ENCODE measurements at regions not wholly inside any gene's neighbourhood (a gene's known extent, or its start where the extent isn't known, plus 50 kb on each side); places are given as distances from the start of the nearest gene placed in this dataset.
"Not testable (repeated sequence)": the region's sequence is repeated elsewhere in the genome, so short reads cannot be mapped to it uniquely, and the experiment has no call there.

- Mint-ChIP-seq H3K4me3 (no peak overlapping the region), H3K27me3 (peaks cover 9 to 16% of the 10 kb centered on the region in 2 donors), H3K36me3 (peaks cover 0 to 2% of the 10 kb centered on the region in 2 donors), H3K4me1 (no peaks in the 10 kb centered on the region), H3K27ac (no peak overlapping the region), H3K9me3 (no peaks in the 10 kb centered on the region)
- DNase-seq (no peak), ATAC-seq (replicated peaks) (no peak)
Measured at GRCh38 chr2:118755384-118755783, 92.1 kb downstream of the EN1 start.

GRCh38 chr2:118752762-118753429, 94.6 kb downstream of the EN1 start:
- peaks cover 0 to 2% of the 10 kb centered on the region in 2 donors for H3K36me3 Mint-ChIP-seq
- no peaks in the 10 kb centered on the region for H3K4me1 Mint-ChIP-seq
- H3K4me3 Mint-ChIP-seq: no peak overlapping the region
- peaks cover 0 to 11% of the 10 kb centered on the region in 2 donors for H3K27me3 Mint-ChIP-seq
- H3K9me3 Mint-ChIP-seq: peaks cover 0 to 3% of the 10 kb centered on the region in 2 donors
- DNase-seq (no peak), ATAC-seq (replicated peaks) (no peak)
- no peak overlapping the region for H3K27ac Mint-ChIP-seq

GRCh38 chr2:118750959-118751565, 96.4 kb downstream of the EN1 start:
- H3K4me1 Mint-ChIP-seq: no peaks in the 10 kb centered on the region
- DNase-seq (no peak), ATAC-seq (replicated peaks) (no peak)

GRCh38 chr2:118748245-118748885, 99.1 kb downstream of the EN1 start:
- no peak for DNase-seq
- Mint-ChIP-seq H3K4me3 (no peak overlapping the region), H3K27ac (no peak overlapping the region), H3K4me1 (no peaks in the 10 kb centered on the region), H3K9me3 (peaks cover 8 to 26% of the 10 kb centered on the region in 2 donors), H3K27me3 (peaks cover 0 to 11% of the 10 kb centered on the region in 2 donors), H3K36me3 (peaks cover 6% of the 10 kb centered on the region in 2 donors)
- no peak for ATAC-seq (replicated peaks)

More at GRCh38 chr2:118750959-118751565, 96.4 kb downstream of the EN1 start:
- Mint-ChIP-seq H3K27ac (no peak overlapping the region), H3K36me3 (peaks cover 0 to 2% of the 10 kb centered on the region in 2 donors), H3K9me3 (peaks cover 0 to 7% of the 10 kb centered on the region in 2 donors), H3K27me3 (peaks cover 0 to 11% of the 10 kb centered on the region in 2 donors), H3K4me3 (no peak overlapping the region)

- ATAC-seq (replicated peaks): no peak
- Mint-ChIP-seq H3K27ac (no peak overlapping the region), H3K27me3 (peaks cover 0 to 10% of the 10 kb centered on the region in 2 donors), H3K9me3 (peaks cover 8 to 26% of the 10 kb centered on the region in 2 donors), H3K4me3 (no peak overlapping the region), H3K4me1 (no peaks in the 10 kb centered on the region), H3K36me3 (peaks cover 4 to 6% of the 10 kb centered on the region in 2 donors)
- no peak for DNase-seq
Measured at GRCh38 chr2:118747637-118748036, 99.8 kb downstream of the EN1 start.

- H3K4me3 Mint-ChIP-seq: no peak overlapping the region
- no peak for DNase-seq
- peaks cover 8 to 26% of the 10 kb centered on the region in 2 donors for H3K9me3 Mint-ChIP-seq
- ATAC-seq (replicated peaks): no peak
- H3K27ac Mint-ChIP-seq: no peak overlapping the region
- H3K36me3 Mint-ChIP-seq: peaks cover 4 to 6% of the 10 kb centered on the region in 2 donors
- H3K4me1 Mint-ChIP-seq: no peaks in the 10 kb centered on the region
- H3K27me3 Mint-ChIP-seq: peaks cover 0 to 6% of the 10 kb centered on the region in 2 donors
Measured at GRCh38 chr2:118747066-118747465, 100.4 kb downstream of the EN1 start.

- not testable (repeated sequence) for H3K36me3 Mint-ChIP-seq; H3K27me3 Mint-ChIP-seq; H3K4me1 Mint-ChIP-seq; ATAC-seq (replicated peaks); H3K4me3 Mint-ChIP-seq; H3K27ac Mint-ChIP-seq; DNase-seq
- H3K9me3 Mint-ChIP-seq: peaks cover 8 to 26% of the 10 kb centered on the region in 2 donors
Measured at GRCh38 chr2:118744682-118745181, 102.7 kb downstream of the EN1 start.

GRCh38 chr2:118738524-118739308, 108.7 kb downstream of the EN1 start:
- Mint-ChIP-seq H3K27ac (no peak overlapping the region), H3K27me3 (peaks cover 0 to 3% of the 10 kb centered on the region in 2 donors), H3K9me3 (peaks cover 0 to 2% of the 10 kb centered on the region in 2 donors), H3K4me3 (no peak overlapping the region), H3K36me3 (no peaks in the 10 kb centered on the region), H3K4me1 (no peaks in the 10 kb centered on the region)
- ATAC-seq (replicated peaks) (no peak), DNase-seq (no peak)

- Mint-ChIP-seq H3K4me1 (no peaks in the 10 kb centered on the region), H3K27ac (no peak overlapping the region), H3K4me3 (no peak overlapping the region), H3K36me3 (no peaks in the 10 kb centered on the region), H3K27me3 (peaks cover 0 to 3% of the 10 kb centered on the region in 2 donors), H3K9me3 (no peaks in the 10 kb centered on the region)
- no peak for ATAC-seq (replicated peaks)
- no peak for DNase-seq
Measured at GRCh38 chr2:118738106-118738505, 109.3 kb downstream of the EN1 start.

- no peak for DNase-seq
Measured at GRCh38 chr2:118737684-118738083, 109.8 kb downstream of the EN1 start.

GRCh38 chr2:118732432-118732831, 115.0 kb downstream of the EN1 start:
- H3K4me1 Mint-ChIP-seq: no peaks in the 10 kb centered on the region
- H3K36me3 Mint-ChIP-seq: no peaks in the 10 kb centered on the region
- no peak overlapping the region for H3K27ac Mint-ChIP-seq
- H3K9me3 Mint-ChIP-seq: peaks cover 4 to 6% of the 10 kb centered on the region in 2 donors
- no peak for ATAC-seq (replicated peaks)
- H3K27me3 Mint-ChIP-seq: peaks cover 0 to 6% of the 10 kb centered on the region in 2 donors
- no peak overlapping the region for H3K4me3 Mint-ChIP-seq
- no peak for DNase-seq

More at GRCh38 chr2:118737684-118738083, 109.8 kb downstream of the EN1 start:
- Mint-ChIP-seq H3K27ac (no peak overlapping the region), H3K4me3 (no peak overlapping the region), H3K27me3 (peaks cover 0 to 3% of the 10 kb centered on the region in 2 donors), H3K9me3 (no peaks in the 10 kb centered on the region), H3K36me3 (no peaks in the 10 kb centered on the region), H3K4me1 (no peaks in the 10 kb centered on the region)
- ATAC-seq (replicated peaks): no peak

- ATAC-seq (replicated peaks) (no peak), DNase-seq (no peak)
- Mint-ChIP-seq H3K36me3 (no peaks in the 10 kb centered on the region), H3K27ac (no peak overlapping the region), H3K4me3 (no peak overlapping the region), H3K4me1 (no peaks in the 10 kb centered on the region), H3K27me3 (peaks cover 3 to 6% of the 10 kb centered on the region in 2 donors), H3K9me3 (peaks cover 4 to 8% of the 10 kb centered on the region in 2 donors)
Measured at GRCh38 chr2:118731413-118731812, 116.0 kb downstream of the EN1 start.

- Mint-ChIP-seq H3K27me3 (peaks cover 3 to 6% of the 10 kb centered on the region in 2 donors), H3K4me3 (no peak overlapping the region), H3K27ac (no peak overlapping the region), H3K9me3 (peaks cover 4 to 8% of the 10 kb centered on the region in 2 donors), H3K4me1 (no peaks in the 10 kb centered on the region), H3K36me3 (no peaks in the 10 kb centered on the region)
- no peak for DNase-seq
- ATAC-seq (replicated peaks): no peak
Measured at GRCh38 chr2:118730405-118730804, 117.0 kb downstream of the EN1 start.

- no peak for ATAC-seq (replicated peaks)
- H3K9me3 Mint-ChIP-seq: peaks cover 4 to 8% of the 10 kb centered on the region in 2 donors
- no peaks in the 10 kb centered on the region for H3K4me1 Mint-ChIP-seq
- H3K27ac Mint-ChIP-seq: no peak overlapping the region
- peaks cover 3 to 6% of the 10 kb centered on the region in 2 donors for H3K27me3 Mint-ChIP-seq
- H3K36me3 Mint-ChIP-seq: no peaks in the 10 kb centered on the region
- H3K4me3 Mint-ChIP-seq: no peak overlapping the region
- DNase-seq: no peak
Measured at GRCh38 chr2:118729760-118730159, 117.7 kb downstream of the EN1 start.
